ENCODE measurements at regions not wholly inside any gene's neighbourhood (a gene's known extent, or its start where the extent isn't known, plus 50 kb on each side); places are given as distances from the start of the nearest gene placed in this dataset.

DNA sequence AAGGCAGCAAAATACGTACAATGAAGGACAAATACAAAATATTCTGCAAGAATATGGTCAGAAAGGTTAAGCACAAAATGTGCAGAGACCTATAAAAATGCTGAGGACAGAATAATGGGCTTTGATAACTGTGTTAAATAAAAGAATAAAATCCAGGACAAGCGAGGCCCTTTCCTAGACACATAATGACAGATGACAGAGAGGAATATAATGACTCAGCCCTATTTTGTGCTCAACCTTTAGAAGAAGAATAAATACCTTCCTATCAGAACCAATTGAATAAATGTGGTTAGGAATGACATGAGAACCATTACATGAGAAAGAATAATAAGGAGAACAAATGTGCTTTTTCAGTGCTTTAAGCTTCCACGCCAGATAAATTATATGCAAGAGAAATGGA, 178.0 kb downstream of the TEX13C start:
- Histone ChIP-seq H3K27ac (ENCODE audit: low read length) (no peak overlapping the region), H3K4me1 (ENCODE audit: control insufficient read depth, insufficient read depth, low read length) (no peaks in the 10 kb centered on the region), H3K4me3 (ENCODE audit: low read length) (no peak overlapping the region), H3K9me3 (ENCODE audit: control insufficient read depth, low read depth, low read length) (no peaks in the 10 kb centered on the region), H3K36me3 (ENCODE audit: control insufficient read depth, insufficient read depth, low read length) (no peaks in the 10 kb centered on the region), H3K27me3 (ENCODE audit: control insufficient read depth, insufficient read depth, low read length) (no peaks in the 10 kb centered on the region)
- no peak for DNase-seq
- WGBS (ENCODE audit: insufficient coverage, low lambda C conversion rate) = 100% methylated on average over 1 of the region's 3 CpGs

DNA sequence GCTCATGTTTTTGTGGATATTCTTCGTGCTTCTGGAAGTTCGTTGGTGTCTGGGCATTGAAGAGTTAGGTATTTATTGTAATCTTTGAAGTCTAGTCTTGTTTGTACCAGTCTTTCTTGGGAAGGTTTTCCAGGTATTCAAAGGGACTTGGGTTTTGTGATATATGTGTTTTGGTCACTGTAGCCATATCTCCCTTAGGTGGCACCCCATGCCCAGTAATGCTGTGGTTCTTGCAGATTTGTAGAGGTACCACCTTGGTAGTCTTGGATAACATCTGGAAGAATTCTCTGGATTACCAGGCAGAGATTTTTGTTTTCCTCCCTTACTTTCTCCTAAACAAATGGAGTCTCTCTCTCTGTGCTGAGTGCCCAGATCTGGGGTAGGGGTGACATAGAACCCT, 184.1 kb downstream of the TEX13C start:
- no CpG with 5 or more reads among the region's 2 CpGs for WGBS (ENCODE audit: insufficient coverage, low lambda C conversion rate)
- no peaks in the 10 kb centered on the region for H3K4me1 ChIP-seq (ENCODE audit: control insufficient read depth, insufficient read depth, low read length)
- H3K9me3 ChIP-seq (ENCODE audit: control insufficient read depth, low read depth, low read length) = no peaks in the 10 kb centered on the region
- H3K36me3 ChIP-seq (ENCODE audit: control insufficient read depth, insufficient read depth, low read length) = no peaks in the 10 kb centered on the region
- H3K27me3 ChIP-seq (ENCODE audit: control insufficient read depth, insufficient read depth, low read length) = no peaks in the 10 kb centered on the region
- no peak for DNase-seq
- no peak overlapping the region for H3K4me3 ChIP-seq (ENCODE audit: low read length)
- no peak overlapping the region for H3K27ac ChIP-seq (ENCODE audit: low read length)

DNA sequence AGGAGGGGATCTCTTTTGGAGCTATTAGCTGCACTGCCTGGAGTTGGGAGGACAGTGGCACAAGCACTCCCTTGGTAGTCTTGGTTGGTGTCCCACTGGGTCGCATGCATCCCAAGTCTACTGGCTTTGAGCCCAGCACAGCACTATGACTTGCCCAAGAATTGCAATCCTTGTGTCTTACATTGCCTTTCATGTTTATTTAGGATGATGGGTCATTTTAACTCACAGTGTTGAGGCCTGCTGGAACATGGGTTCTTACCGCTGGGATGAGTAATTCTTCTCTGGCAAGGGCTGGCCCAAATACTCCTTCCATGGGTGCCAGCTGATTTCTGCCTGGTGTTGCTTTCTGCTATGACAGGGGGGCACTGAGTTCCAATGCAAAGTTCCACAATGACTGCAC, 185.5 kb downstream of the TEX13C start:
- Histone ChIP-seq H3K4me1 (ENCODE audit: control insufficient read depth, insufficient read depth, low read length) (no peaks in the 10 kb centered on the region), H3K27ac (ENCODE audit: low read length) (no peak overlapping the region), H3K27me3 (ENCODE audit: control insufficient read depth, insufficient read depth, low read length) (no peaks in the 10 kb centered on the region), H3K9me3 (ENCODE audit: control insufficient read depth, low read depth, low read length) (no peaks in the 10 kb centered on the region), H3K36me3 (ENCODE audit: control insufficient read depth, insufficient read depth, low read length) (no peaks in the 10 kb centered on the region), H3K4me3 (ENCODE audit: low read length) (no peak overlapping the region)
- no CpG with 5 or more reads among the region's 2 CpGs for WGBS (ENCODE audit: insufficient coverage, low lambda C conversion rate)
- DNase-seq = no peak

DNA sequence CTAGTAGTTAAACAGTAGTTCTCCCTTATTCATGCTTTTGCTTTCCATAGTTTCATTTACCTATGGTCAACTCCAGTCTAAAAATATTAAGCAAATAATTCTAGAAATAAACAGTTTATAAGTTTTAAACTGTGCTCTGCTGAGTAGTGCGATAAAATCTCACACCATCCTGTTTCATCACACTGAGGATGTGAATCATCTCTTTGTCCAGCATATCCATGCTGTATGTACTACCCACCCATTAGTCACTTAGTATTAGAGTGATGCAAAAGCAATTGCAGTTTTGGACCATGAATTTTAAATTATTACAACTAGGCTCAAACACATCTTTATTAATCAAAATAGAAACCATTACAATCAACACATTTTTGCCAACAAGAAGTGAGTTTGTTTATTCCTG, 187.4 kb downstream of the TEX13C start:
- no peak overlapping the region for H3K4me3 ChIP-seq (ENCODE audit: low read length)

DNA sequence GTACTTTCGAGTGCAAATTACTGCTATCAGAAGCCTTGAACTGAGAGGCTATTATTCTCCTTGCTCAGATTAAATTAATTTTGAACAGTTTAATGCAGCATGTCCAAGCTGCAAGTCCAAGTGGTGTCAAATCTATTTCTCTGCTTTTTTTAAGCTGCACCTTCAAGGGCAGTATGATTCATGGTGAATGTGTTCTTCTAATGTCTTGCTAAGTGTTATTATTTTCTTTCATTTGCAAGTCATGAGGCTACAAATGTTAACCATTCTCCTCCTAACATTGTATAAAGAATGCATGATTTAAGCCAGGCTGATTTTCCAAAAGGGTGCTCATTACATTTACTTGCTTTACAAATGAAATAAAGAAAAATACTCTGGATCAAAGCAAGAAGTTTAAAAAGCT, 200.4 kb downstream of the TEX13C start:
- Histone ChIP-seq H3K27me3 (ENCODE audit: control insufficient read depth, insufficient read depth, low read length) (no peaks in the 10 kb centered on the region), H3K36me3 (ENCODE audit: control insufficient read depth, insufficient read depth, low read length) (no peaks in the 10 kb centered on the region), H3K4me3 (ENCODE audit: low read length) (no peak overlapping the region), H3K9me3 (ENCODE audit: control insufficient read depth, low read depth, low read length) (no peaks in the 10 kb centered on the region), H3K27ac (ENCODE audit: low read length) (no peak overlapping the region), H3K4me1 (ENCODE audit: control insufficient read depth, insufficient read depth, low read length) (no peaks in the 10 kb centered on the region)
- DNase-seq = no peak
- WGBS (ENCODE audit: insufficient coverage, low lambda C conversion rate) = no CpG with 5 or more reads among the region's 1 CpG

More for the DNA sequence above, 187.4 kb downstream of the TEX13C start:
- WGBS (ENCODE audit: insufficient coverage, low lambda C conversion rate) = no CpG with 5 or more reads among the region's 1 CpG
- Histone ChIP-seq H3K36me3 (ENCODE audit: control insufficient read depth, insufficient read depth, low read length) (no peaks in the 10 kb centered on the region), H3K4me1 (ENCODE audit: control insufficient read depth, insufficient read depth, low read length) (no peaks in the 10 kb centered on the region), H3K9me3 (ENCODE audit: control insufficient read depth, low read depth, low read length) (no peaks in the 10 kb centered on the region), H3K27me3 (ENCODE audit: control insufficient read depth, insufficient read depth, low read length) (no peaks in the 10 kb centered on the region), H3K27ac (ENCODE audit: low read length) (no peak overlapping the region)
- DNase-seq = no peak

DNA sequence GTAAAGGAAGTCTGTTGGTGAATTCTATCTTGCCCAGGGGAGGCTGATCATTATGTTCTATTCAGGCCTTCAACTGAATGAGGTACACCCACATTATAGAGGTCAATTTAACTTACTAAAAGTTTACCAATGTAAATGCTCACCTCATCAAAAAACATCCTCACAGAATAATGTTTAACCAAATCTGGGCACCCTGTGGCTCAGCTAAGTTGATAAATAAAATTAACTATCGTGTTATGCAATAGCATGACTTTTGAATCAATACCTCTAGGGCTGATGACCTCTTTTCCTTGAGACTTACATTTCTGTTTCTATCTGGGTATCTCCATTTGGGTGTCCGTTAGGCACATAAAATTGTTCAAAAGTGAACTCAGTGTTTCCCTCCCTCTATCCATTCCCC, 203.1 kb downstream of the TEX13C start:
- no CpG with 5 or more reads among the region's 2 CpGs for WGBS (ENCODE audit: insufficient coverage, low lambda C conversion rate)
- Histone ChIP-seq H3K9me3 (ENCODE audit: control insufficient read depth, low read depth, low read length) (no peaks in the 10 kb centered on the region), H3K27ac (ENCODE audit: low read length) (no peak overlapping the region)

DNA sequence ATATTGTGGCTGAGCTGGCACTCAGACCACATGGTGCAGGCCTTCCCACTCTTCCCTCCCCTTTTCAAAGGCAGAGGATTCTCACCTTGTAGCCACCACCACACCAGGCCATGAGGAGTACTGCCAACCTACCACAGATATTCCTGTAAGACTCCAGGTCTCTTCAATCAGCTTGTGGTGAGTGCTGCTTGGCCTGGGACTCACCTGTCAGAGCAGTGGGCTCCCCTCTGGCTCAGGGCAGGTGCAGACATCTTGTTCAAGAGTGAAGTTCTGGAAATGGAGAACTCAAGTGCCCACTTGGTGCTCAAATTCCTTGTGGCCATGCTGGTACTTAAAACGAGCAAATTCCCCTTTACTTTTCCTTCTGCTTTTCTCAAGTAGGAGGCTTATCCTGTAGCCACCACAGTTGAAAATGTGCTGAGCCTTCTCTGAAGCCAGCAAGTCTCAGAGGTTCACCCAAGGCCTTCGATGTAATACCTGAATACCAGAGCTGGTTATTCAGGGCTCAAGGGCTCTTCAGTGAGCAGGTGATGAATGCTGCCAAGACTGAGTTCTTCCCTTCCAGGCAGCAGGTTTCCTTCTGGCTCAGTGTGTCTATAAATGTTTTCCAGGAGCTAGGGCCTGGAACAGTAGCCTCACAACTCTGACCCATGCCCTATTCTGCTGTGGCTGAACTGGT, 212.9 kb downstream of the TEX13C start:
- no peak for DNase-seq
- no peaks in the 10 kb centered on the region for H3K36me3 ChIP-seq (ENCODE audit: control insufficient read depth, insufficient read depth, low read length)
- WGBS (ENCODE audit: insufficient coverage, low lambda C conversion rate) = no CpG with 5 or more reads among the region's 2 CpGs
- H3K9me3 ChIP-seq (ENCODE audit: control insufficient read depth, low read depth, low read length) = no peaks in the 10 kb centered on the region
- H3K4me1 ChIP-seq (ENCODE audit: control insufficient read depth, insufficient read depth, low read length) = no peaks in the 10 kb centered on the region
- no peaks in the 10 kb centered on the region for H3K27me3 ChIP-seq (ENCODE audit: control insufficient read depth, insufficient read depth, low read length)
- H3K27ac ChIP-seq (ENCODE audit: low read length) = no peak overlapping the region
- no peak overlapping the region for H3K4me3 ChIP-seq (ENCODE audit: low read length)

More for the DNA sequence above, 203.1 kb downstream of the TEX13C start:
- Histone ChIP-seq H3K36me3 (ENCODE audit: control insufficient read depth, insufficient read depth, low read length) (no peaks in the 10 kb centered on the region), H3K4me3 (ENCODE audit: low read length) (no peak overlapping the region), H3K27me3 (ENCODE audit: control insufficient read depth, insufficient read depth, low read length) (no peaks in the 10 kb centered on the region), H3K4me1 (ENCODE audit: control insufficient read depth, insufficient read depth, low read length) (no peaks in the 10 kb centered on the region)
- DNase-seq = no peak

DNA sequence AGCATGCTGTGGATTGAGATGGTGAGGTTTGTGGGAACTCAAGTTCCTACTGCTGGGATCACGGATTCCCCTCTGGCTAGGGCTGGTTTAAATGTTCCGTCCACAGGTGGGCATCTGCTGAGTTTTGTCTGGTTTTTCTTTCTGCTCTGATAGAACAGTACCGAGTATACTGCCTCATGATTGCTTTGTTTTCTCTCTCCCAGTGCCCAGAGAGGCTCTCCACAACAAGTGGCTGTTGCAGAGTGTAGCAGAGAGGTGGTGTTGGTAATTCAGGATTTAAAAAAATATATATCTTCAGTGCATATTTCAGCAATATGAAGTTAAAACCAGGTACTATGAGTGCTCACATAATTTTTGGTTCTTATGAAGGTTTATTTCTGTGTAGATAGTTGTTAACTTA, 213.7 kb downstream of the TEX13C start:
- Histone ChIP-seq H3K4me3 (ENCODE audit: low read length) (no peak overlapping the region), H3K27me3 (ENCODE audit: control insufficient read depth, insufficient read depth, low read length) (no peaks in the 10 kb centered on the region), H3K4me1 (ENCODE audit: control insufficient read depth, insufficient read depth, low read length) (no peaks in the 10 kb centered on the region), H3K27ac (ENCODE audit: low read length) (no peak overlapping the region), H3K9me3 (ENCODE audit: control insufficient read depth, low read depth, low read length) (no peaks in the 10 kb centered on the region), H3K36me3 (ENCODE audit: control insufficient read depth, insufficient read depth, low read length) (no peaks in the 10 kb centered on the region)
- WGBS (ENCODE audit: insufficient coverage, low lambda C conversion rate) = no CpG with 5 or more reads among the region's 3 CpGs
- no peak for DNase-seq

DNA sequence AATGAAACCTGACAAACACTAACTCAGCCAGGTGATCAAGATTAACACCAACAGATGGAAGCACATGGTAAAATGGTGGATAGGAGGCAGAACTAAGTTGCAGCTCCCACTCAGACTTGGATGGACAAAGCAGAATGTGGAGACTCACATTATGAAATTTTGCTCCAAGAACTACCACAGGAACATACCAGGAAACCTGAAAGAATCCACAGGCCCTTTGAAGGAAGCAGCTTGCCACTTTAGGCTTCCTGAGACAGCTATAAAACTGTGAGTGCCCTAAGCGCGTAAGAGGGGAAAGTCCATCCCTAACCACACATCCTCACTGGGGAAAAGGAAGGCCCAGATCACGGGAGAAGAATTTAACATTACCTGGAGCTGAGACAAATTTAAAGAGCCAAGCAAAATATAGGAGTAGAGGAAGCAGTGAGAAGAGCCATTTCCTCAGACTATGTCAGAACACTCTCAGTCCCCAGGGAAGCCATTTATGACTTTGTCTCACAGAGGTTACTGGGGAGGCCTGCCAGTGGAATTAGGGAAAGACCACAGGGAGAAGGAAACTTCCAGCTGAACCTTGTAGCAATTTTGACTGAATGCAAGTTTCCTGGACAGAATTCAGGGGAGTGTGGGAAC, 224.5 kb downstream of the TEX13C start:
- Histone ChIP-seq H3K4me3 (ENCODE audit: low read length) (no peak overlapping the region), H3K9me3 (ENCODE audit: control insufficient read depth, low read depth, low read length) (no peaks in the 10 kb centered on the region), H3K4me1 (ENCODE audit: control insufficient read depth, insufficient read depth, low read length) (no peaks in the 10 kb centered on the region), H3K27me3 (ENCODE audit: control insufficient read depth, insufficient read depth, low read length) (no peaks in the 10 kb centered on the region), H3K27ac (ENCODE audit: low read length) (no peak overlapping the region), H3K36me3 (ENCODE audit: control insufficient read depth, insufficient read depth, low read length) (no peaks in the 10 kb centered on the region)
- WGBS (ENCODE audit: insufficient coverage, low lambda C conversion rate) = no CpG with 5 or more reads among the region's 3 CpGs
- no peak for DNase-seq

DNA sequence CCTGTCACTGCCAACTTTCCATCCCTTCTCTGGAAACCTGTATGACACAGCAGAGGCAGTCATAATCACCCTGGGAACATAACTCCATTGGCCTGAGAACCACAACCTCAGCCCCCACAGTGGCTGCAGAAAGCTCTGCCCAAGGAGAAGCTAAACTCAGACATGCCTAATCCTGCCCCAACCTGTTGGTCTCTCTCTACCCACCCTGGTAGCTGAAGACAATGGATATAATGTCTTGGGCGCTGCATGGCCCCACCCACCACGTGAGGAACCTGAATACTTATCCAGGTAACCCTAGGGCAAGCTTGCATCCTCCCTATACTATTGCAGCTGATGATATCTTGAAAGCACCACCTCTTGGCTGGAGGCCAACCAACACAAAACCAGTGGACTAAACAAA, 225.2 kb downstream of the TEX13C start:
- WGBS (ENCODE audit: insufficient coverage, low lambda C conversion rate) = no CpG with 5 or more reads among the region's 2 CpGs
- Histone ChIP-seq H3K4me1 (ENCODE audit: control insufficient read depth, insufficient read depth, low read length) (no peaks in the 10 kb centered on the region), H3K27ac (ENCODE audit: low read length) (no peak overlapping the region), H3K27me3 (ENCODE audit: control insufficient read depth, insufficient read depth, low read length) (no peaks in the 10 kb centered on the region), H3K9me3 (ENCODE audit: control insufficient read depth, low read depth, low read length) (no peaks in the 10 kb centered on the region), H3K36me3 (ENCODE audit: control insufficient read depth, insufficient read depth, low read length) (no peaks in the 10 kb centered on the region), H3K4me3 (ENCODE audit: low read length) (no peak overlapping the region)
- no peak for DNase-seq

DNA sequence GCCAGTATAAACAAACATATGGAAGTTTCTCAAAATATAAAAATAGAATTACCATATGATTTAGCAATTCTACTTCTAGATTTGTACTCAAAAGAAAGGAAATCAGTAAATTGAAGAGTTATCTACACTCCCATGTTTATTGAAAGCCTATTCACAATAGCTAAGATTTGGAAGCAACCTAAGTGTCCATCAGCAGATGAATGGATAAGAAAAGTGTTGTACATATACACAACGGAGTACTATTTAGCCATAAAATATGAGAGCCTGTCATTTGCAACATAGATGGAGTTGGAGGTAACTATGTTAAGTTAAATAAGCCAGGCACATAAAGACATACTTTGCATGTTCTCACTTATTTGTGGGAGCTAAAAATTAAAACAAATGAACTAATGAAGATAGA, 257.8 kb downstream of the TEX13C start:
- WGBS (ENCODE audit: insufficient coverage, low lambda C conversion rate) = no CpG with 5 or more reads among the region's 1 CpG
- H3K36me3 ChIP-seq (ENCODE audit: control insufficient read depth, insufficient read depth, low read length) = no peaks in the 10 kb centered on the region
- H3K9me3 ChIP-seq (ENCODE audit: control insufficient read depth, low read depth, low read length) = no peaks in the 10 kb centered on the region
- no peaks in the 10 kb centered on the region for H3K4me1 ChIP-seq (ENCODE audit: control insufficient read depth, insufficient read depth, low read length)
- no peak overlapping the region for H3K27ac ChIP-seq (ENCODE audit: low read length)
- H3K27me3 ChIP-seq (ENCODE audit: control insufficient read depth, insufficient read depth, low read length) = no peaks in the 10 kb centered on the region
- DNase-seq = no peak
- H3K4me3 ChIP-seq (ENCODE audit: low read length) = no peak overlapping the region
